ENCODE measurements at regions not wholly inside any gene's neighbourhood (a gene's known extent, or its start where the extent isn't known, plus 50 kb on each side); places are given as distances from the start of the nearest gene placed in this dataset.

DNA sequence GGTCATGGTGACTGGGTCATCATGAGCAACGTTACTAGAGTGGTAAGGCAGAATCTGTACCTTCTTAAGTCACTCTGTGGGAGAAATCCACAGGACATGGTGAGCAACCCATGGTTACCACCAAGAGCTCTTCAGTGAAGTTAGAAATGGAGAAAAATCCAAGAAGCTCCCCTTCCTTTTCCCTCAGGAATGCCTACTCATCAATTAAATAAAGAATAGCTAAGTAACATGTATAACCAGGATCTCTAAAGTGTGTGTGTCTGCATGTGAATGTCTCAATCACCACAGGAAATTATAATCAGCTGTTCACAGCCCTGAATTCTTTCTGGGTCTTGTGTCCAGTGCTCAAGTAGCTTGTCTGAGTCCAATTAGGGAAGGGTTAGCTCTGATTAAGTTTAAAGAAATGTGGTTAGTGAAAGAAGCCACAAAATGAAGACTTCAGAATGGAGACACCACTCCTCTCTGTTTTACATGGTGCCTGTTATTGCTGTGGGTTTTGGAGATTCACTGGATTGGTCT is 73.2 kb downstream of the SEM1 start (continued):
- TF ChIP-seq, protein P1, sequence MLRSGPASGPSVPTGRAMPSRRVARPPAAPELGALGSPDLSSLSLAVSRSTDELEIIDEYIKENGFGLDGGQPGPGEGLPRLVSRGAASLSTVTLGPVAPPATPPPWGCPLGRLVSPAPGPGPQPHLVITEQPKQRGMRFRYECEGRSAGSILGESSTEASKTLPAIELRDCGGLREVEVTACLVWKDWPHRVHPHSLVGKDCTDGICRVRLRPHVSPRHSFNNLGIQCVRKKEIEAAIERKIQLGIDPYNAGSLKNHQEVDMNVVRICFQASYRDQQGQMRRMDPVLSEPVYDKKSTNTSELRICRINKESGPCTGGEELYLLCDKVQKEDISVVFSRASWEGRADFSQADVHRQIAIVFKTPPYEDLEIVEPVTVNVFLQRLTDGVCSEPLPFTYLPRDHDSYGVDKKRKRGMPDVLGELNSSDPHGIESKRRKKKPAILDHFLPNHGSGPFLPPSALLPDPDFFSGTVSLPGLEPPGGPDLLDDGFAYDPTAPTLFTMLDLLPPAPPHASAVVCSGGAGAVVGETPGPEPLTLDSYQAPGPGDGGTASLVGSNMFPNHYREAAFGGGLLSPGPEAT (IDR thresholded peaks at IDR 0.05; ENCODE audit: low read depth), result no peak
- TF ChIP-seq, protein P2, sequence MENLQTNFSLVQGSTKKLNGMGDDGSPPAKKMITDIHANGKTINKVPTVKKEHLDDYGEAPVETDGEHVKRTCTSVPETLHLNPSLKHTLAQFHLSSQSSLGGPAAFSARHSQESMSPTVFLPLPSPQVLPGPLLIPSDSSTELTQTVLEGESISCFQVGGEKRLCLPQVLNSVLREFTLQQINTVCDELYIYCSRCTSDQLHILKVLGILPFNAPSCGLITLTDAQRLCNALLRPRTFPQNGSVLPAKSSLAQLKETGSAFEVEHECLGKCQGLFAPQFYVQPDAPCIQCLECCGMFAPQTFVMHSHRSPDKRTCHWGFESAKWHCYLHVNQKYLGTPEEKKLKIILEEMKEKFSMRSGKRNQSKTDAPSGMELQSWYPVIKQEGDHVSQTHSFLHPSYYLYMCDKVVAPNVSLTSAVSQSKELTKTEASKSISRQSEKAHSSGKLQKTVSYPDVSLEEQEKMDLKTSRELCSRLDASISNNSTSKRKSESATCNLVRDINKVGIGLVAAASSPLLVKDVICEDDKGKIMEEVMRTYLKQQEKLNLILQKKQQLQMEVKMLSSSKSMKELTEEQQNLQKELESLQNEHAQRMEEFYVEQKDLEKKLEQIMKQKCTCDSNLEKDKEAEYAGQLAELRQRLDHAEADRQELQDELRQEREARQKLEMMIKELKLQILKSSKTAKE (IDR thresholded peaks at IDR 0.05; ENCODE audit: low read depth, poor library complexity, severe bottlenecking), result no peak
- TF ChIP-seq JUND (IDR thresholded peaks at IDR 0.05; ENCODE audit: low read depth, low read length) (no peak), FOS (IDR thresholded peaks at IDR 0.05; ENCODE audit: borderline replicate concordance, extremely low read depth, insufficient read length) (no peak), MYB (IDR thresholded peaks at IDR 0.05; ENCODE audit: borderline replicate concordance, low read depth, low read length) (no peak), ATF7 (IDR thresholded peaks at IDR 0.05; ENCODE audit: low read depth) (no peak)
- TF ChIP-seq, protein P3, sequence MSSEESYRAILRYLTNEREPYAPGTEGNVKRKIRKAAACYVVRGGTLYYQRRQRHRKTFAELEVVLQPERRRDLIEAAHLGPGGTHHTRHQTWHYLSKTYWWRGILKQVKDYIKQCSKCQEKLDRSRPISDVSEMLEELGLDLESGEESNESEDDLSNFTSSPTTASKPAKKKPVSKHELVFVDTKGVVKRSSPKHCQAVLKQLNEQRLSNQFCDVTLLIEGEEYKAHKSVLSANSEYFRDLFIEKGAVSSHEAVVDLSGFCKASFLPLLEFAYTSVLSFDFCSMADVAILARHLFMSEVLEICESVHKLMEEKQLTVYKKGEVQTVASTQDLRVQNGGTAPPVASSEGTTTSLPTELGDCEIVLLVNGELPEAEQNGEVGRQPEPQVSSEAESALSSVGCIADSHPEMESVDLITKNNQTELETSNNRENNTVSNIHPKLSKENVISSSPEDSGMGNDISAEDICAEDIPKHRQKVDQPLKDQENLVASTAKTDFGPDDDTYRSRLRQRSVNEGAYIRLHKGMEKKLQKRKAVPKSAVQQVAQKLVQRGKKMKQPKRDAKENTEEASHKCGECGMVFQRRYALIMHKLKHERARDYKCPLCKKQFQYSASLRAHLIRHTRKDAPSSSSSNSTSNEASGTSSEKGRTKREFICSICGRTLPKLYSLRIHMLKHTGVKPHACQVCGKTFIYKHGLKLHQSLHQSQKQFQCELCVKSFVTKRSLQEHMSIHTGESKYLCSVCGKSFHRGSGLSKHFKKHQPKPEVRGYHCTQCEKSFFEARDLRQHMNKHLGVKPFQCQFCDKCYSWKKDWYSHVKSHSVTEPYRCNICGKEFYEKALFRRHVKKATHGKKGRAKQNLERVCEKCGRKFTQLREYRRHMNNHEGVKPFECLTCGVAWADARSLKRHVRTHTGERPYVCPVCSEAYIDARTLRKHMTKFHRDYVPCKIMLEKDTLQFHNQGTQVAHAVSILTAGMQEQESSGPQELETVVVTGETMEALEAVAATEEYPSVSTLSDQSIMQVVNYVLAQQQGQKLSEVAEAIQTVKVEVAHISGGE (CRISPR knock-in tag; IDR thresholded peaks at IDR 0.05), result no peak
- TF ChIP-seq, protein P4, sequence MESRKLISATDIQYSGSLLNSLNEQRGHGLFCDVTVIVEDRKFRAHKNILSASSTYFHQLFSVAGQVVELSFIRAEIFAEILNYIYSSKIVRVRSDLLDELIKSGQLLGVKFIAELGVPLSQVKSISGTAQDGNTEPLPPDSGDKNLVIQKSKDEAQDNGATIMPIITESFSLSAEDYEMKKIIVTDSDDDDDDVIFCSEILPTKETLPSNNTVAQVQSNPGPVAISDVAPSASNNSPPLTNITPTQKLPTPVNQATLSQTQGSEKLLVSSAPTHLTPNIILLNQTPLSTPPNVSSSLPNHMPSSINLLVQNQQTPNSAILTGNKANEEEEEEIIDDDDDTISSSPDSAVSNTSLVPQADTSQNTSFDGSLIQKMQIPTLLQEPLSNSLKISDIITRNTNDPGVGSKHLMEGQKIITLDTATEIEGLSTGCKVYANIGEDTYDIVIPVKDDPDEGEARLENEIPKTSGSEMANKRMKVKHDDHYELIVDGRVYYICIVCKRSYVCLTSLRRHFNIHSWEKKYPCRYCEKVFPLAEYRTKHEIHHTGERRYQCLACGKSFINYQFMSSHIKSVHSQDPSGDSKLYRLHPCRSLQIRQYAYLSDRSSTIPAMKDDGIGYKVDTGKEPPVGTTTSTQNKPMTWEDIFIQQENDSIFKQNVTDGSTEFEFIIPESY (IDR thresholded peaks at IDR 0.05), result no peak
- TF ChIP-seq, protein P5, sequence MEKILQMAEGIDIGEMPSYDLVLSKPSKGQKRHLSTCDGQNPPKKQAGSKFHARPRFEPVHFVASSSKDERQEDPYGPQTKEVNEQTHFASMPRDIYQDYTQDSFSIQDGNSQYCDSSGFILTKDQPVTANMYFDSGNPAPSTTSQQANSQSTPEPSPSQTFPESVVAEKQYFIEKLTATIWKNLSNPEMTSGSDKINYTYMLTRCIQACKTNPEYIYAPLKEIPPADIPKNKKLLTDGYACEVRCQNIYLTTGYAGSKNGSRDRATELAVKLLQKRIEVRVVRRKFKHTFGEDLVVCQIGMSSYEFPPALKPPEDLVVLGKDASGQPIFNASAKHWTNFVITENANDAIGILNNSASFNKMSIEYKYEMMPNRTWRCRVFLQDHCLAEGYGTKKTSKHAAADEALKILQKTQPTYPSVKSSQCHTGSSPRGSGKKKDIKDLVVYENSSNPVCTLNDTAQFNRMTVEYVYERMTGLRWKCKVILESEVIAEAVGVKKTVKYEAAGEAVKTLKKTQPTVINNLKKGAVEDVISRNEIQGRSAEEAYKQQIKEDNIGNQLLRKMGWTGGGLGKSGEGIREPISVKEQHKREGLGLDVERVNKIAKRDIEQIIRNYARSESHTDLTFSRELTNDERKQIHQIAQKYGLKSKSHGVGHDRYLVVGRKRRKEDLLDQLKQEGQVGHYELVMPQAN (conservative IDR thresholded peaks at IDR 0.05), result no peak

Measured in GM12878 (cell line).